Fibroblast of lung (primary cell): ENCODE measurements at regions not wholly inside any gene's neighbourhood (a gene's known extent, or its start where the extent isn't known, plus 50 kb on each side); places are given as distances from the start of the nearest gene placed in this dataset.

Experiments used
- DNase-seq, 2 donors: peaks; one replicate each; pipeline versions ENCODE4 v3.0.0 to v3.0.0-alpha.2; 2010; ENCODE audit warnings: low read depth in 2 of 2
- H2AFZ ChIP-seq: 2 replicates; pipeline ENCODE4 v1.5.1; 2012; ENCODE audit warnings: low read length, control low read depth, inconsistent platforms
- H3K27ac ChIP-seq: 2 replicates; pipeline ENCODE4 v1.5.1; 2011; ENCODE audit warnings: low read length, control low read depth; ENCODE audit not compliant: insufficient read depth
- H3K27me3 ChIP-seq: 2 replicates; pipeline ENCODE4 v1.5.1; 2011; ENCODE audit warnings: mild to moderate bottlenecking, low read length; ENCODE audit not compliant: control insufficient read depth, insufficient read depth
- H3K36me3 ChIP-seq: 2 replicates; pipeline ENCODE4 v1.5.1; 2011; ENCODE audit warnings: low read length; ENCODE audit not compliant: control insufficient read depth, insufficient read depth
- H3K4me1 ChIP-seq: 2 replicates; pipeline ENCODE4 v1.5.1; 2011; ENCODE audit warnings: low read length; ENCODE audit not compliant: control insufficient read depth, insufficient read depth; ENCODE audit errors: extremely low read depth
- H3K4me2 ChIP-seq: 2 replicates; pipeline ENCODE4 v1.5.1; 2011; ENCODE audit warnings: low read length, control low read depth; ENCODE audit not compliant: insufficient read depth; ENCODE audit errors: extremely low read depth
- H3K4me3 ChIP-seq, 4 experiments: fragments of 200-600 bp in 1 of 4; sonication (generic) in 1 of 4; replicated peaks in 1 of 4; 2 replicates each; pipeline ENCODE4 v1.5.1; 2011 to 2016; ENCODE audit warnings: low read length in 4 of 4, low read depth in 3 of 4, mild to moderate bottlenecking in 3 of 4, control low read depth in 2 of 4, inconsistent platforms in 1 of 4, mixed read lengths in 1 of 4; ENCODE audit not compliant: insufficient read depth in 1 of 4; ENCODE audit errors: control extremely low read depth in 1 of 4
- H3K79me2 ChIP-seq: 2 replicates; pipeline ENCODE4 v1.5.1; 2012; ENCODE audit warnings: mild to moderate bottlenecking, low read length, inconsistent platforms; ENCODE audit not compliant: control insufficient read depth, insufficient read depth
- H3K9ac ChIP-seq: 2 replicates; pipeline ENCODE4 v1.5.1; 2011; ENCODE audit warnings: mild to moderate bottlenecking, low read length, control low read depth; ENCODE audit not compliant: insufficient read depth
- H3K9me3 ChIP-seq: 2 replicates; pipeline ENCODE4 v1.5.1; 2012; ENCODE audit warnings: low read depth, low read length; ENCODE audit not compliant: control insufficient read depth, insufficient read depth
- H4K20me1 ChIP-seq: 2 replicates; pipeline ENCODE4 v1.5.1; 2011; ENCODE audit warnings: low read length; ENCODE audit not compliant: control insufficient read depth, insufficient read depth; ENCODE audit errors: extremely low read depth
- EZH2 ChIP-seq: IDR thresholded peaks from 2 replicates; pipeline ENCODE4 v1.5.1; 2012; ENCODE audit warnings: low read length, control low read depth, mild to moderate bottlenecking; ENCODE audit errors: missing control alignments
- TF ChIP-seq, protein P1 (sequence below), 2 donors: IDR thresholded peaks in 1 of 2; conservative IDR thresholded peaks in 1 of 2; 1 replicate in 1 of 2; 2 replicates in 1 of 2; pipeline ENCODE4 v1.5.1; 2011 to 2012; ENCODE audit warnings: low read length in 2 of 2, control low read depth in 1 of 2, inconsistent platforms in 1 of 2, low read depth in 1 of 2, mild to moderate bottlenecking in 1 of 2

DNA sequence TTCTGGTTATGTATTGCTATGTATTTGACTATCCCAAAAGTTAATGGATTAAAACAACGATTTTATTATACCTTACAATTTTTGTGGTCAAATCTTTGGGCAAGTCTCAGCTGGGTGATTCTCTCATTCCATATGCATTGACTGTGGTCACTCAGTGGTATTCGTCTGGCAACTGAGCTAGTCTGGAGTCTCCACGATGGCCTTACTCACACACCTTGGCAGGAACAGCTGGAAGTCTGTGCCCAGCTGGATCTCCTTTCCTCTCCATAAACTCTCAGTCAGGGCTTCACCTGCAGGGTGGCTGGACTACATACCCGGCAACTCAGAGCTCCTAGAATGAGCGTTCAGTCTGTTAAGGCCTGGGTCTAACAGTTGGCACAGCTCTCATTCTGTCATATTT lies 141.1 kb upstream of the WDFY3 start:
- Histone ChIP-seq H3K27me3 (no peaks in the 10 kb centered on the region), H3K9me3 (no peaks in the 10 kb centered on the region), H3K4me1 (no peaks in the 10 kb centered on the region), H3K4me3 (no peak overlapping the region), H3K36me3 (no peaks in the 10 kb centered on the region), H3K27ac (no peak overlapping the region), H3K79me2 (no peaks in the 10 kb centered on the region), H3K4me2 (no peak overlapping the region), H2AFZ (no peak overlapping the region), H3K9ac (no peak overlapping the region), H4K20me1 (no peaks in the 10 kb centered on the region)
- no peak for TF ChIP-seq EZH2
- TF ChIP-seq, protein P1, sequence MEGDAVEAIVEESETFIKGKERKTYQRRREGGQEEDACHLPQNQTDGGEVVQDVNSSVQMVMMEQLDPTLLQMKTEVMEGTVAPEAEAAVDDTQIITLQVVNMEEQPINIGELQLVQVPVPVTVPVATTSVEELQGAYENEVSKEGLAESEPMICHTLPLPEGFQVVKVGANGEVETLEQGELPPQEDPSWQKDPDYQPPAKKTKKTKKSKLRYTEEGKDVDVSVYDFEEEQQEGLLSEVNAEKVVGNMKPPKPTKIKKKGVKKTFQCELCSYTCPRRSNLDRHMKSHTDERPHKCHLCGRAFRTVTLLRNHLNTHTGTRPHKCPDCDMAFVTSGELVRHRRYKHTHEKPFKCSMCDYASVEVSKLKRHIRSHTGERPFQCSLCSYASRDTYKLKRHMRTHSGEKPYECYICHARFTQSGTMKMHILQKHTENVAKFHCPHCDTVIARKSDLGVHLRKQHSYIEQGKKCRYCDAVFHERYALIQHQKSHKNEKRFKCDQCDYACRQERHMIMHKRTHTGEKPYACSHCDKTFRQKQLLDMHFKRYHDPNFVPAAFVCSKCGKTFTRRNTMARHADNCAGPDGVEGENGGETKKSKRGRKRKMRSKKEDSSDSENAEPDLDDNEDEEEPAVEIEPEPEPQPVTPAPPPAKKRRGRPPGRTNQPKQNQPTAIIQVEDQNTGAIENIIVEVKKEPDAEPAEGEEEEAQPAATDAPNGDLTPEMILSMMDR (conservative IDR thresholded peaks at IDR 0.05 in 1 of 2, IDR thresholded peaks at IDR 0.05 in 1 of 2; ENCODE audit: low read depth in 1 of 2, low read length in 2 of 2) = no peak
- DNase-seq = peak in 1 of 2 donors; percentile 70

DNA sequence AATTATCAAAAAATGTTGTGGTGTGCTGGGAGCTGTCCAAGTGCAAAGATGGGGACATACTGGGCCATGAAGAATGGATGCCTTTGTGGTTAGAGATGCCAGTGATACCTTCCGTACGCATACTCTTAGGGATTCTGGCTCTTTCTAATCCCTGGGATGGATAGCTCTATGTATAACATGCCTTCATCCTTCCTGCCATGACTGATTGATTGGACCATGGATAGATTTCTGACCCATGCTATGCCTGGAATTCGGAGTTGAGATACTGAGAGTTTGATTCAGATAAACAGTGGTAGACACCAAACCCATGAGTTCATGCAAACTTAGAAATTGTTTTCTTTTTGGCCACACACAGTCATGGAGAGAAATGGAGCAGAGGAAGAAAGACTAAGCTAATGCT lies 147.2 kb upstream of the WDFY3 start:
- Histone ChIP-seq H3K4me1 (no peaks in the 10 kb centered on the region), H3K36me3 (no peaks in the 10 kb centered on the region), H3K79me2 (no peaks in the 10 kb centered on the region), H3K9ac (no peak overlapping the region), H3K9me3 (no peaks in the 10 kb centered on the region), H4K20me1 (no peaks in the 10 kb centered on the region), H3K27ac (no peak overlapping the region), H2AFZ (no peak overlapping the region), H3K4me3 (no peak overlapping the region), H3K27me3 (no peaks in the 10 kb centered on the region), H3K4me2 (no peak overlapping the region)
- TF ChIP-seq, protein P1 (conservative IDR thresholded peaks at IDR 0.05 in 1 of 2, IDR thresholded peaks at IDR 0.05 in 1 of 2; ENCODE audit: low read depth in 1 of 2, low read length in 2 of 2) = no peak
- TF ChIP-seq EZH2 = no peak
- peak in 1 of 2 donors; percentile 69 for DNase-seq

DNA sequence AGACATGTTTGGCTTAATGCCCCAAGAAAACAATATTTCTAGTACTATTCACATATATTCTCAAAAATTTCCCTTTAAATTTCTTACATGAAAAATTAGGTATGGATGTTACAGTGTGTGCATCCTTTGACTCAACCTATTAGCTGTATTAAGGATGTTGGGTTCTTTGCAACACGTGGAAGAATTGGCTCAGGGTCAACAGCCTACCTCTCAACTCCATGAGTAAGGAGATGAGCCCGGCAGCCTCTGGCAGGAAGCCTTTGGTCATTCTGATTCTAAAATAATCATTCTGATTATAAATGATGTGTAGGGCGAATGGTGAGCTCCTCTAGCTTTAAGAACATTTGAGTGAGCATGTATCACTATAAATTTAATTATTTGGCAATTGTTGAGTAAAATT lies 148.0 kb upstream of the WDFY3 start:
- Histone ChIP-seq H3K27ac (no peak overlapping the region), H4K20me1 (no peaks in the 10 kb centered on the region), H3K79me2 (no peaks in the 10 kb centered on the region), H3K9ac (no peak overlapping the region), H3K4me2 (no peak overlapping the region), H3K27me3 (no peaks in the 10 kb centered on the region), H3K9me3 (no peaks in the 10 kb centered on the region), H3K36me3 (no peaks in the 10 kb centered on the region), H3K4me1 (no peaks in the 10 kb centered on the region), H2AFZ (no peak overlapping the region), H3K4me3 (no peak overlapping the region)
- DNase-seq = peak in 1 of 2 donors; percentile 2
- TF ChIP-seq, protein P1 (conservative IDR thresholded peaks at IDR 0.05 in 1 of 2, IDR thresholded peaks at IDR 0.05 in 1 of 2; ENCODE audit: low read depth in 1 of 2, low read length in 2 of 2) = no peak
- no peak for TF ChIP-seq EZH2
